ENCODE measurements at regions not wholly inside any gene's neighbourhood (a gene's known extent, or its start where the extent isn't known, plus 50 kb on each side); places are given as distances from the start of the nearest gene placed in this dataset.

- WGBS, 5 donors: 69 to 87% (median 77%) methylated on average over 2 of the region's 2 CpGs
- Histone ChIP-seq H3K4me3 (no peak overlapping the region), H3K9me3 (no peaks in the 10 kb centered on the region), H3K4me1 (no peaks in the 10 kb centered on the region), H3K27ac (no peak overlapping the region), H3K27me3 (no peaks in the 10 kb centered on the region), H3K36me3 (no peaks in the 10 kb centered on the region)
- TF ChIP-seq POLR2AphosphoS5 (IDR thresholded peaks at IDR 0.05): no peak
- TF ChIP-seq CTCF (IDR thresholded peaks at IDR 0.05): no peak
- no peak for TF ChIP-seq EP300 (IDR thresholded peaks at IDR 0.05)
- no peak for TF ChIP-seq POLR2A (IDR thresholded peaks at IDR 0.05)
- DNase-seq: no peak
- intact Hi-C loops (cut with DNase I; ENCODE audit: low total_unique reads): no loop called here
Observed at GRCh38 chr7:19585761-19586160, 123.1 kb downstream of the POLR1F start.

GRCh38 chr7:19575909-19576557 lies 132.8 kb downstream of the POLR1F start:
- intact Hi-C loops (cut with DNase I; ENCODE audit: low total_unique reads): no loop called here
- no peaks in the 10 kb centered on the region for H3K27me3 ChIP-seq
- H3K36me3 ChIP-seq: no peaks in the 10 kb centered on the region
- TF ChIP-seq EP300 (IDR thresholded peaks at IDR 0.05) (no peak), POLR2AphosphoS5 (IDR thresholded peaks at IDR 0.05) (no peak), CTCF (IDR thresholded peaks at IDR 0.05) (no peak), POLR2A (IDR thresholded peaks at IDR 0.05) (no peak)
- no peak overlapping the region for H3K27ac ChIP-seq
- WGBS, 5 donors: 49 to 68% (median 64%) methylated on average over 2 of the region's 2 CpGs
- H3K9me3 ChIP-seq: no peaks in the 10 kb centered on the region
- H3K4me3 ChIP-seq: no peak overlapping the region
- H3K4me1 ChIP-seq: no peaks in the 10 kb centered on the region
- no peak for DNase-seq

GRCh38 chr7:19574131-19574530 lies 134.7 kb downstream of the POLR1F start:
- Histone ChIP-seq H3K27me3 (no peaks in the 10 kb centered on the region), H3K4me3 (no peak overlapping the region), H3K36me3 (no peaks in the 10 kb centered on the region), H3K4me1 (no peaks in the 10 kb centered on the region), H3K27ac (no peak overlapping the region), H3K9me3 (no peaks in the 10 kb centered on the region)
- no peak for DNase-seq
- intact Hi-C loops (cut with DNase I; ENCODE audit: low total_unique reads): no loop called here
- TF ChIP-seq POLR2AphosphoS5 (IDR thresholded peaks at IDR 0.05) (no peak), POLR2A (IDR thresholded peaks at IDR 0.05) (no peak), EP300 (IDR thresholded peaks at IDR 0.05) (no peak), CTCF (IDR thresholded peaks at IDR 0.05) (no peak)
- WGBS, 5 donors: 54 to 60% (median 56%) methylated on average over 5 of the region's 5 CpGs

- intact Hi-C loops (cut with DNase I; ENCODE audit: low total_unique reads): no loop called here
- WGBS, 5 donors: 53 to 66% (median 58%) methylated on average over 4 of the region's 4 CpGs
- no peaks in the 10 kb centered on the region for H3K27me3 ChIP-seq
- DNase-seq: peak in 1 of 2 donors; percentile 45
- no peak for TF ChIP-seq POLR2AphosphoS5 (IDR thresholded peaks at IDR 0.05)
- no peak for TF ChIP-seq POLR2A (IDR thresholded peaks at IDR 0.05)
- TF ChIP-seq EP300 (IDR thresholded peaks at IDR 0.05): no peak
- no peak for TF ChIP-seq CTCF (IDR thresholded peaks at IDR 0.05)
- no peak overlapping the region for H3K4me3 ChIP-seq
- H3K4me1 ChIP-seq: no peaks in the 10 kb centered on the region
- H3K27ac ChIP-seq: no peak overlapping the region
- no peaks in the 10 kb centered on the region for H3K9me3 ChIP-seq
- H3K36me3 ChIP-seq: no peaks in the 10 kb centered on the region
Observed at GRCh38 chr7:19572566-19572965, 136.3 kb downstream of the POLR1F start.
